H1 (cell line): ENCODE measurements at regions not wholly inside any gene's neighbourhood (a gene's known extent, or its start where the extent isn't known, plus 50 kb on each side); places are given as distances from the start of the nearest gene placed in this dataset.

Source experiments
- CTCF ChIA-PET: fragments of 300-600 bp; sonication (Branson Sonifier 250); formaldehyde crosslinking; loops from one replicate; lab custom pipeline; 2021; ENCODE audit not compliant: partially characterized antibody; lab: Charles Lee
- POLR2A ChIA-PET: fragments of 300-600 bp; sonication (Branson Sonifier 250); formaldehyde crosslinking; loops from one replicate; lab custom pipeline; 2021; ENCODE audit warnings: inconsistent platforms; ENCODE audit not compliant: partially characterized antibody; lab: Charles Lee
- DNase-seq, 2 experiments: peaks; one replicate each; pipeline versions ENCODE4 v3.0.0 to v3.0.0-alpha.2; 2010 to 2022; ENCODE audit warnings: low spot score in 2 of 2, low read depth in 1 of 2, mixed read lengths in 1 of 2
- FAIRE-seq: peaks from 2 replicates; lab custom pipeline; 2011; peaks lifted over from hg19 to GRCh38; lab: Jason Lieb, UNC
- H2AFZ ChIP-seq: 2 replicates; pipeline ENCODE4 v1.8.1; 2012; ENCODE audit warnings: low read length, inconsistent platforms
- H2AK5ac ChIP-seq: 2 replicates; pipeline ENCODE4 v1.6.1; 2013; ENCODE audit warnings: low read depth, low read length
- H2BK120ac ChIP-seq: replicated peaks from 2 replicates; pipeline ENCODE3; 2013; ENCODE audit warnings: low read depth, low read length, inconsistent platforms
- H2BK12ac ChIP-seq: 2 replicates; pipeline ENCODE4 v1.6.1; 2013; ENCODE audit warnings: low read depth, low read length
- H2BK15ac ChIP-seq: 2 replicates; pipeline ENCODE4 v1.6.1; 2013; ENCODE audit warnings: low read length
- H2BK20ac ChIP-seq: 2 replicates; pipeline ENCODE4 v1.6.1; 2013; ENCODE audit warnings: low read length
- H2BK5ac ChIP-seq: 2 replicates; pipeline ENCODE4 v1.6.1; 2013; ENCODE audit warnings: low read depth, low read length
- H3K14ac ChIP-seq: 2 replicates; pipeline ENCODE4 v1.6.1; 2013; ENCODE audit warnings: inconsistent platforms; ENCODE audit not compliant: insufficient read length
- H3K18ac ChIP-seq: 2 replicates; pipeline ENCODE4 v1.6.1; 2013; ENCODE audit warnings: low read length; ENCODE audit errors: extremely low read depth
- H3K23ac ChIP-seq: 2 replicates; pipeline ENCODE4 v1.6.1; 2013; ENCODE audit warnings: inconsistent platforms; ENCODE audit not compliant: insufficient read length
- H3K23me2 ChIP-seq: 2 replicates; pipeline ENCODE4 v1.6.1; 2013; ENCODE audit warnings: low read depth, low read length
- H3K27ac ChIP-seq: 2 replicates; pipeline ENCODE4 v1.6.1; 2011; ENCODE audit warnings: low read depth, low read length, inconsistent platforms
- H3K27me3 ChIP-seq, 4 experiments: replicated peaks in 1 of 4; 1 replicate in 1 of 4; 2 replicates in 3 of 4; pipeline versions ENCODE4 v1.6.1 to v1.8.1; 2011 to 2013; ENCODE audit warnings: low read length in 3 of 4, mild to moderate bottlenecking in 3 of 4, inconsistent platforms in 2 of 4, mixed read lengths in 2 of 4, moderate library complexity in 1 of 4; ENCODE audit not compliant: control insufficient read depth in 3 of 4, insufficient read depth in 3 of 4; ENCODE audit errors: extremely low read depth in 1 of 4
- H3K36me3 ChIP-seq, 4 experiments: 2 replicates each; pipeline versions ENCODE4 v1.6.1 to v1.8.1; 2011 to 2013; ENCODE audit warnings: mild to moderate bottlenecking in 4 of 4, low read length in 3 of 4, moderate library complexity in 2 of 4, control low read depth in 1 of 4, inconsistent platforms in 1 of 4; ENCODE audit not compliant: insufficient read depth in 4 of 4, control insufficient read depth in 2 of 4
- H3K4ac ChIP-seq: replicated peaks from 2 replicates; pipeline ENCODE3; 2013; ENCODE audit warnings: low read length, low read depth, mixed read lengths, inconsistent platforms; ENCODE audit not compliant: insufficient read length
- H3K4me1 ChIP-seq, 4 experiments: replicated peaks in 1 of 4; 1 replicate in 1 of 4; 2 replicates in 3 of 4; pipeline versions ENCODE4 v1.6.1 to v1.8.1; 2011 to 2013; ENCODE audit warnings: low read length in 3 of 4, inconsistent platforms in 2 of 4, mixed read lengths in 1 of 4; ENCODE audit not compliant: insufficient read depth in 4 of 4, control insufficient read depth in 3 of 4
- H3K4me2 ChIP-seq, 2 experiments: 2 replicates each; pipeline versions ENCODE4 v1.6.1 to v1.8.1; 2011 to 2013; ENCODE audit warnings: low read depth in 2 of 2, low read length in 2 of 2, control low read depth in 1 of 2, inconsistent platforms in 1 of 2, mild to moderate bottlenecking in 1 of 2; ENCODE audit not compliant: insufficient read depth in 1 of 2
- H3K4me3 ChIP-seq, 4 experiments: fragments of 200-600, 300-600 bp in 1 of 4; sonication (generic), shearing (Covaris generic), sonication (Bioruptor Twin) in 1 of 4; 2 replicates each; pipeline versions ENCODE4 v1.5.1 to v1.8.1; 2011 to 2016; ENCODE audit warnings: low read length in 4 of 4, low read depth in 3 of 4, control low read depth in 2 of 4, inconsistent platforms in 2 of 4, mild to moderate bottlenecking in 2 of 4, mixed read lengths in 1 of 4, moderate library complexity in 1 of 4; ENCODE audit not compliant: insufficient read depth in 2 of 4; ENCODE audit errors: extremely low read depth in 1 of 4
- H3K56ac ChIP-seq: replicated peaks from 2 replicates; pipeline ENCODE3; 2013; ENCODE audit warnings: low read depth, mild to moderate bottlenecking, mixed read lengths, low read length, inconsistent platforms; ENCODE audit not compliant: insufficient read length
- H3K79me1 ChIP-seq: 2 replicates; pipeline ENCODE4 v1.6.1; 2013; ENCODE audit warnings: low read depth, low read length, control low read depth
- H3K79me2 ChIP-seq, 2 experiments: 2 replicates each; pipeline versions ENCODE4 v1.6.1 to v1.8.1; 2012 to 2013; ENCODE audit warnings: low read length in 2 of 2, mild to moderate bottlenecking in 2 of 2, inconsistent platforms in 1 of 2; ENCODE audit not compliant: insufficient read depth in 2 of 2, control insufficient read depth in 1 of 2
- H3K9ac ChIP-seq, 4 experiments: replicated peaks in 1 of 4; 1 replicate in 1 of 4; 2 replicates in 3 of 4; pipeline versions ENCODE4 v1.6.1 to v1.8.1; 2011 to 2013; ENCODE audit warnings: low read depth in 3 of 4, low read length in 3 of 4, control low read depth in 2 of 4, mild to moderate bottlenecking in 2 of 4, moderate library complexity in 2 of 4, inconsistent platforms in 1 of 4; ENCODE audit errors: extremely low read depth in 1 of 4
- H3K9me3 ChIP-seq, 2 experiments: 2 replicates each; pipeline versions ENCODE4 v1.6.1 to v1.8.1; 2012 to 2013; ENCODE audit warnings: mild to moderate bottlenecking in 2 of 2, moderate library complexity in 2 of 2, control low read depth in 1 of 2, inconsistent platforms in 1 of 2, low read depth in 1 of 2, low read length in 1 of 2, mixed read lengths in 1 of 2; ENCODE audit not compliant: insufficient read depth in 2 of 2
- H4K20me1 ChIP-seq, 2 experiments: replicated peaks in 1 of 2; 2 replicates each; pipeline versions ENCODE3 to v1.8.1; 2011 to 2013; ENCODE audit warnings: inconsistent platforms in 2 of 2, low read length in 2 of 2, mild to moderate bottlenecking in 1 of 2; ENCODE audit not compliant: insufficient read depth in 2 of 2, control insufficient read depth in 1 of 2
- H4K5ac ChIP-seq: 2 replicates; pipeline ENCODE4 v1.6.1; 2013; ENCODE audit warnings: low read length, low read depth, mixed read lengths, inconsistent platforms; ENCODE audit not compliant: insufficient read length
- H4K8ac ChIP-seq: 2 replicates; pipeline ENCODE4 v1.8.0; 2013; ENCODE audit warnings: mild to moderate bottlenecking, moderate library complexity, low read length, inconsistent platforms; ENCODE audit not compliant: insufficient read depth; ENCODE audit errors: extremely low read depth
- H4K91ac ChIP-seq: replicated peaks from 2 replicates; pipeline ENCODE3; 2013; ENCODE audit warnings: low read length, mixed read lengths, inconsistent platforms; ENCODE audit not compliant: insufficient read length
- CBX8 ChIP-seq: fragments of 300-800, 300-1000 bp; sonication (generic); IDR thresholded peaks from 2 replicates; pipeline ENCODE4 v1.7.1; 2016; ENCODE audit warnings: low read depth, low read length, borderline replicate concordance
- SAP30 ChIP-seq: fragments of 300-600 bp; sonication (generic); IDR thresholded peaks from 2 replicates; pipeline ENCODE4 v1.7.1; 2012; ENCODE audit warnings: low read length, moderate library complexity, mild to moderate bottlenecking, inconsistent platforms; ENCODE audit not compliant: insufficient read depth, insufficient replicate concordance
- SIN3A ChIP-seq, 2 experiments: IDR thresholded peaks in 1 of 2; conservative IDR thresholded peaks in 1 of 2; 2 replicates each; pipeline ENCODE4 v1.6.1; 2011 to 2012; ENCODE audit warnings: low read length in 2 of 2, improper control_type of control experiment in 1 of 2, low read depth in 1 of 2, mild to moderate bottlenecking in 1 of 2
- WGBS, 2 experiments: shearing (Covaris generic) in 1 of 2; methylation state at CpG; one replicate each; pipeline versions ENCODE4 v1.1.6 to v1.1.7; 2013 to 2015; ENCODE audit warnings: low lambda C conversion rate in 2 of 2, mixed read lengths in 2 of 2, inconsistent platforms in 1 of 2, low coverage in 1 of 2, missing lambda C conversion rate in 1 of 2; ENCODE audit not compliant: insufficient replicate concordance in 2 of 2, insufficient coverage in 1 of 2, insufficient read length in 1 of 2; ENCODE audit errors: extremely low coverage in 1 of 2, missing lambda C conversion rate in 1 of 2; 5-methylcytosine and 5-hydroxymethylcytosine counted together

GRCh38 chr12:47549258-47549657, 156.6 kb downstream of the RPAP3 start:
- Histone ChIP-seq H2BK5ac (no peak overlapping the region), H3K4ac (no peak overlapping the region), H3K27me3 (no peaks in the 10 kb centered on the region), H3K4me2 (no peak overlapping the region), H3K18ac (no peak overlapping the region), H3K79me1 (no peaks in the 10 kb centered on the region), H2BK20ac (no peak overlapping the region), H2AFZ (no peak overlapping the region)
- no peak for FAIRE-seq
- TF ChIP-seq SIN3A (conservative IDR thresholded peaks at IDR 0.05 in 1 of 2, IDR thresholded peaks at IDR 0.05 in 1 of 2; ENCODE audit: low read depth in 1 of 2, low read length in 2 of 2) (no peak), SAP30 (no peak), CBX8 (no peak)
- TF ChIP-seq, all 59 proteins: peak for 0
- Histone ChIP-seq H3K4me3 (no peak overlapping the region), H3K23ac (no peak overlapping the region), H3K36me3 (no peaks in the 10 kb centered on the region), H3K79me2 (no peaks in the 10 kb centered on the region), H2BK12ac (no peak overlapping the region), H2AK5ac (no peak overlapping the region), H3K27ac (no peak overlapping the region), H3K23me2 (no peaks in the 10 kb centered on the region), H2BK120ac (no peak overlapping the region), H2BK15ac (no peak overlapping the region), H4K20me1 (no peaks in the 10 kb centered on the region), H3K4me1 (no peaks in the 10 kb centered on the region), H4K8ac (no peak overlapping the region), H4K5ac (no peak overlapping the region), H3K56ac (no peak overlapping the region), H4K91ac (no peak overlapping the region), H3K9me3 (peaks cover 0 to 4% of the 10 kb centered on the region in 2 experiments; a peak in 3 of 4 replicates), H3K14ac (no peak overlapping the region), H3K9ac (no peak overlapping the region)
- no peak for DNase-seq
- WGBS, 2 experiments: 94% methylated on average over 3 of the region's 3 CpGs; no CpG with 5 or more reads in 1 of the 2 experiments
- POLR2A ChIA-PET: no interaction called here
- CTCF ChIA-PET: interaction anchor here (1.1 to 4.0 kb wide), 2 partner anchors 54 to 88 kb away, joined by 4 to 17 read pairs; no protein-coding TSS in a partner anchor
